Fibroblast of lung (primary cell): ENCODE measurements at regions not wholly inside any gene's neighbourhood (a gene's known extent, or its start where the extent isn't known, plus 50 kb on each side); places are given as distances from the start of the nearest gene placed in this dataset.

Experiments used
- DNase-seq, 2 donors: peaks; one replicate each; pipeline versions ENCODE4 v3.0.0 to v3.0.0-alpha.2; 2010; ENCODE audit warnings: low read depth in 2 of 2
- H2AFZ ChIP-seq: 2 replicates; pipeline ENCODE4 v1.5.1; 2012; ENCODE audit warnings: low read length, control low read depth, inconsistent platforms
- H3K27ac ChIP-seq: 2 replicates; pipeline ENCODE4 v1.5.1; 2011; ENCODE audit warnings: low read length, control low read depth; ENCODE audit not compliant: insufficient read depth
- H3K27me3 ChIP-seq: 2 replicates; pipeline ENCODE4 v1.5.1; 2011; ENCODE audit warnings: mild to moderate bottlenecking, low read length; ENCODE audit not compliant: control insufficient read depth, insufficient read depth
- H3K36me3 ChIP-seq: 2 replicates; pipeline ENCODE4 v1.5.1; 2011; ENCODE audit warnings: low read length; ENCODE audit not compliant: control insufficient read depth, insufficient read depth
- H3K4me1 ChIP-seq: 2 replicates; pipeline ENCODE4 v1.5.1; 2011; ENCODE audit warnings: low read length; ENCODE audit not compliant: control insufficient read depth, insufficient read depth; ENCODE audit errors: extremely low read depth
- H3K4me2 ChIP-seq: 2 replicates; pipeline ENCODE4 v1.5.1; 2011; ENCODE audit warnings: low read length, control low read depth; ENCODE audit not compliant: insufficient read depth; ENCODE audit errors: extremely low read depth
- H3K4me3 ChIP-seq, 4 experiments: fragments of 200-600 bp in 1 of 4; sonication (generic) in 1 of 4; replicated peaks in 1 of 4; 2 replicates each; pipeline ENCODE4 v1.5.1; 2011 to 2016; ENCODE audit warnings: low read length in 4 of 4, low read depth in 3 of 4, mild to moderate bottlenecking in 3 of 4, control low read depth in 2 of 4, inconsistent platforms in 1 of 4, mixed read lengths in 1 of 4; ENCODE audit not compliant: insufficient read depth in 1 of 4; ENCODE audit errors: control extremely low read depth in 1 of 4
- H3K79me2 ChIP-seq: 2 replicates; pipeline ENCODE4 v1.5.1; 2012; ENCODE audit warnings: mild to moderate bottlenecking, low read length, inconsistent platforms; ENCODE audit not compliant: control insufficient read depth, insufficient read depth
- H3K9ac ChIP-seq: 2 replicates; pipeline ENCODE4 v1.5.1; 2011; ENCODE audit warnings: mild to moderate bottlenecking, low read length, control low read depth; ENCODE audit not compliant: insufficient read depth
- H3K9me3 ChIP-seq: 2 replicates; pipeline ENCODE4 v1.5.1; 2012; ENCODE audit warnings: low read depth, low read length; ENCODE audit not compliant: control insufficient read depth, insufficient read depth
- H4K20me1 ChIP-seq: 2 replicates; pipeline ENCODE4 v1.5.1; 2011; ENCODE audit warnings: low read length; ENCODE audit not compliant: control insufficient read depth, insufficient read depth; ENCODE audit errors: extremely low read depth
- EZH2 ChIP-seq: IDR thresholded peaks from 2 replicates; pipeline ENCODE4 v1.5.1; 2012; ENCODE audit warnings: low read length, control low read depth, mild to moderate bottlenecking; ENCODE audit errors: missing control alignments
- TF ChIP-seq, protein P1 (sequence below), 2 donors: IDR thresholded peaks in 1 of 2; conservative IDR thresholded peaks in 1 of 2; 1 replicate in 1 of 2; 2 replicates in 1 of 2; pipeline ENCODE4 v1.5.1; 2011 to 2012; ENCODE audit warnings: low read length in 2 of 2, control low read depth in 1 of 2, inconsistent platforms in 1 of 2, low read depth in 1 of 2, mild to moderate bottlenecking in 1 of 2

DNA sequence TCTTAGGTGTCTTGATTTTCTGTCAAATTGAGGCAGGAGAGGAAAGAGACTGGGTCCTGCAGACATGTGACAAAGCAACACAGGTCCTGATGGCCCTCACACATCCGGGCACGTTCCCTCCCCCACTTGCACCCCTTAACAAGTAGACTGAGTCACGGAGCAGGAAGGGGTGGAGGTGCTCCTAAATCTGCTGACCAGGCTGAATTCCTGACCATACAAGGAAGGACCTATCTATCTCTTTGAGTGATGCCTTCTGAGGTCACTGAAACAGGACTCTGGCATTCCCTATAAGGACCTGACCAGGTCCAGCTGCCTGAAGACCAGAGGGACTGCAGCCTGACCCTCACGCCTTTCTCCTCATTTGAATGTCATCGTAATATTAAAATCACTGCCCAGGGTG, 250.3 kb downstream of the COL4A1 start:
- no peak for DNase-seq
- H3K4me1 ChIP-seq, result no peaks in the 10 kb centered on the region
- H3K36me3 ChIP-seq, result no peaks in the 10 kb centered on the region
- H3K79me2 ChIP-seq, result no peaks in the 10 kb centered on the region
- TF ChIP-seq EZH2, result no peak
- TF ChIP-seq, protein P1, sequence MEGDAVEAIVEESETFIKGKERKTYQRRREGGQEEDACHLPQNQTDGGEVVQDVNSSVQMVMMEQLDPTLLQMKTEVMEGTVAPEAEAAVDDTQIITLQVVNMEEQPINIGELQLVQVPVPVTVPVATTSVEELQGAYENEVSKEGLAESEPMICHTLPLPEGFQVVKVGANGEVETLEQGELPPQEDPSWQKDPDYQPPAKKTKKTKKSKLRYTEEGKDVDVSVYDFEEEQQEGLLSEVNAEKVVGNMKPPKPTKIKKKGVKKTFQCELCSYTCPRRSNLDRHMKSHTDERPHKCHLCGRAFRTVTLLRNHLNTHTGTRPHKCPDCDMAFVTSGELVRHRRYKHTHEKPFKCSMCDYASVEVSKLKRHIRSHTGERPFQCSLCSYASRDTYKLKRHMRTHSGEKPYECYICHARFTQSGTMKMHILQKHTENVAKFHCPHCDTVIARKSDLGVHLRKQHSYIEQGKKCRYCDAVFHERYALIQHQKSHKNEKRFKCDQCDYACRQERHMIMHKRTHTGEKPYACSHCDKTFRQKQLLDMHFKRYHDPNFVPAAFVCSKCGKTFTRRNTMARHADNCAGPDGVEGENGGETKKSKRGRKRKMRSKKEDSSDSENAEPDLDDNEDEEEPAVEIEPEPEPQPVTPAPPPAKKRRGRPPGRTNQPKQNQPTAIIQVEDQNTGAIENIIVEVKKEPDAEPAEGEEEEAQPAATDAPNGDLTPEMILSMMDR (conservative IDR thresholded peaks at IDR 0.05 in 1 of 2, IDR thresholded peaks at IDR 0.05 in 1 of 2; ENCODE audit: low read depth in 1 of 2, low read length in 2 of 2), result no peak
- H3K4me3 ChIP-seq, result no peak overlapping the region
- H3K9me3 ChIP-seq, result no peaks in the 10 kb centered on the region
- H3K27ac ChIP-seq, result no peak overlapping the region
- H3K27me3 ChIP-seq, result no peaks in the 10 kb centered on the region
- no peak overlapping the region for H2AFZ ChIP-seq
- H3K9ac ChIP-seq, result no peak overlapping the region
- H3K4me2 ChIP-seq, result no peak overlapping the region
- H4K20me1 ChIP-seq, result no peaks in the 10 kb centered on the region

DNA sequence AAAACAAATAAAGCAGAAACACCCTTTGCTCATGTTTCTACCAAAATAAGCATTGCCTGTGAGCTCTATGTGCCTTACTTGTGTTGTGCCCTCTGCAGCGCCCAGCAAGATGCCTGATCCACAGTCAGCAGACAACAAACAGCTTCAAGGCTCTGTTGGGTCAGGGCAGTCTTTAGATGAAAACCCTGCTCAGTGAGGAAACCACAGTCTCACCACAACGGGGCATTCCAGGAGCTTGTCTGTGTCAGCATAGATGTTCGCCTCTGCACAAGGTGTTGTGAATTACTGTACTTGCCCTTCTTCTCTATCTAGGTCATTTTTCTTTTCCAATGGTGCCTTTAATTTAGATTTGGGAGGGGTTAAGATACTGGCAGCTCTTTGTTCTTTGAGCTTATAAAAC, 251.9 kb downstream of the COL4A1 start:
- no peak overlapping the region for H3K27ac ChIP-seq
- H3K4me2 ChIP-seq, result no peak overlapping the region
- TF ChIP-seq EZH2, result no peak
- TF ChIP-seq, protein P1 (conservative IDR thresholded peaks at IDR 0.05 in 1 of 2, IDR thresholded peaks at IDR 0.05 in 1 of 2; ENCODE audit: low read depth in 1 of 2, low read length in 2 of 2), result no peak
- no peak overlapping the region for H3K4me3 ChIP-seq
- H4K20me1 ChIP-seq, result no peaks in the 10 kb centered on the region
- peak in 1 of 2 donors; percentile 77 for DNase-seq
- H3K9ac ChIP-seq, result no peak overlapping the region
- no peak overlapping the region for H2AFZ ChIP-seq
- H3K27me3 ChIP-seq, result no peaks in the 10 kb centered on the region
- H3K36me3 ChIP-seq, result no peaks in the 10 kb centered on the region
- no peaks in the 10 kb centered on the region for H3K4me1 ChIP-seq
- no peaks in the 10 kb centered on the region for H3K79me2 ChIP-seq
- H3K9me3 ChIP-seq, result no peaks in the 10 kb centered on the region

DNA sequence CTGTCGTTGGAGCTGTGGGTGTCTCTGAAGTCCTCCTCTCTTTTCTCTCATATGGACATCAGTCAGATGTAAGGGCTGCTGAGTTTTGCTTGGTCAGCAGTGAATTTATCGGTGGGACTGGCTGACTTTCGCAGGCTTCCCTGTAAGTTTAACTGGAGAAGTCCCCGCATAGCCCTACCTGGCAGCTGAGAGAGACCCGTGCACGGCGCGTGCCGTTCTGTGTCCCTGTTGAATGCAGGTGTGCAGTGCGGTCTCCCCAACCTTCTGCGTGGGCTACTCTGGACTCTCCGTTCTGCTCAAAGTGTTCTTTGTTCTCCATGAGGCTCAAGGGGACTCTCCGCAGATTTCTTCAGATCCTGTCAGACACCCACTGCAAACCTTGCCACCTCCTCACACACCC, 252.9 kb downstream of the COL4A1 start:
- Histone ChIP-seq H3K27ac (no peak overlapping the region), H3K4me2 (no peak overlapping the region), H3K9ac (no peak overlapping the region), H3K4me3 (no peak overlapping the region), H2AFZ (no peak overlapping the region), H3K27me3 (no peaks in the 10 kb centered on the region), H4K20me1 (no peaks in the 10 kb centered on the region), H3K36me3 (no peaks in the 10 kb centered on the region), H3K9me3 (no peaks in the 10 kb centered on the region), H3K4me1 (no peaks in the 10 kb centered on the region), H3K79me2 (no peaks in the 10 kb centered on the region)
- DNase-seq, result no peak
- TF ChIP-seq, protein P1 (conservative IDR thresholded peaks at IDR 0.05 in 1 of 2, IDR thresholded peaks at IDR 0.05 in 1 of 2; ENCODE audit: low read depth in 1 of 2, low read length in 2 of 2), result no peak
- TF ChIP-seq EZH2, result no peak
